Esophagus mucosa (tissue), 1 donor: ENCODE measurements at regions not wholly inside any gene's neighbourhood (a gene's known extent, or its start where the extent isn't known, plus 50 kb on each side); places are given as distances from the start of the nearest gene placed in this dataset.

Source experiments
- ATAC-seq: fragments of 200-7000 bp; cut with Tn5 transposase; one replicate; pipeline ENCODE4 v1.9.1; 2020
- donor health status: DM: yes; HTN: yes; CAD: no.

DNA sequence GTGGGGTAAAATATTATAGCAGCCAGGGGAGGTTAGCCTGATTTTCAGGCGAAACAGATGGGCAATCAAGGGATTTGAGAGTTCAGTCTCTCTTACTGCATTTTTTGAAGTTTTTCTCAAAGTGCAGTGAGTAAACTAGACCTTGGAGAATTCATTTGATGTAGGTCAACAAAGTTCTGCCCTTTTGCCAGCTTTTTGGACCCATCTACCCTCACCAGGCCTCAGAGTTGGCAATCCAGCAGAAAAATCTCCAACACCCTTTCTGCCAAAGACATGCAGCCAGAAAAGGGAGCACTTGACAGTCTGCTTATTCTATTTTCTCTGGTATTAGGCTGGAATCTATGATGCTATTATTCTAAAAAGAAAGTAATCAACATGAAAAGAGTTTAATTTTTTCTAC lies 162.2 kb upstream of the TOM1L1 start:
- no peak for ATAC-seq

DNA sequence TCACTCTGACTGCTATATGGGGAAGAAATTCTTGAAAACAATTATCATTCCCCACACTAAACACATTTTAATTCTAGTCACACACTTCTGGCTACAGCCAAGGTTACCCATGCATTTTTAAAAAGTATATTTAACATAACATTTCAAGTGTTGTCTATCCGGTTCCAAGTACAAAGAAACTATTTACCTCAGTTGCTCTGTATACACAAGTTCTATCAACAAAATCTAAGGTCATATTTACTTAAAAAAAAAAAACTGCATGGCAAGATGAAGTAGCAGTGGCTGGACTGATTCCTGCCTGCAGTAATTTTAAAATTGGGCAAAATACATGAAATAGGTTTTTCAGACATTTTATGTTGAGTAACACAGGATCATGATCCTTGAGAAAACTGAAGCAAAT lies 155.9 kb upstream of the TOM1L1 start:
- no peak for ATAC-seq

DNA sequence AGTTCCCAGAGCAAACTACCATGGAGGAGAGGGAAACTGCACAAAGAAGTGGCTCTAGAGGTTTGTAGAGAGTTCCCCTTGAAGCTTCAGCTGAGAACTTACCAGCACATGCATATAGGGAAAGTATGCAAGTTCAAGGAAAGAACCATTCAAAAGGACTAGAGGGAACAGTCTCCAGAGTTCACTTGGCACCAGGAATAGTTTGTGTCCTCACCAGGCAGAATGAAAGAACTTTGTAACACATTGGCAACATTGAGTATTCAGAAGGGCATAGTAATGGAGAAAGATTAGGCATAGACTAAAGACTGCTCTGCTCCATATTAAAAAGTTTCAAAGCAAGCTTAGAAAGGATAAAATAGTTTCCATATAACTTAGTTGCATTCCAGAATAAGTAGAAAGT lies 155.4 kb upstream of the TOM1L1 start:
- no peak for ATAC-seq

DNA sequence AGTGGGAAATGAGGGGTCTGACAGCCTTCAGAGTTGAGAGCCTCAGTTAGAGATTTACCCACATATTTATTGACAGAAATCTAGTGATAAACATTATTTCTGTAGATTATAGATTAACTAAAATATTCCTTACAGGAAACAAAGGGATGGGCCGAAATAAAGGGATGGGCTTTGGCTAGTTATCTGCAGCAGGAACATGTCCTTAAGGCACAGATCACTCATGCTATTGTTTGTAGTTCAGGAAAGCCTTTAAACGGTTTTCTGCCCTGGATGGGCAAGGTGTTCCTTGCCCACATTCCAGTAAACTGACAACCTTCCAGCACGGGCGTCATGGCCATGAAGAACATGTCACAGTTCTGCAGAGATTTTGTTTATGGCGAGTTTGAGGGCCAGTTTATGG lies 154.8 kb upstream of the TOM1L1 start:
- ATAC-seq: no peak

DNA sequence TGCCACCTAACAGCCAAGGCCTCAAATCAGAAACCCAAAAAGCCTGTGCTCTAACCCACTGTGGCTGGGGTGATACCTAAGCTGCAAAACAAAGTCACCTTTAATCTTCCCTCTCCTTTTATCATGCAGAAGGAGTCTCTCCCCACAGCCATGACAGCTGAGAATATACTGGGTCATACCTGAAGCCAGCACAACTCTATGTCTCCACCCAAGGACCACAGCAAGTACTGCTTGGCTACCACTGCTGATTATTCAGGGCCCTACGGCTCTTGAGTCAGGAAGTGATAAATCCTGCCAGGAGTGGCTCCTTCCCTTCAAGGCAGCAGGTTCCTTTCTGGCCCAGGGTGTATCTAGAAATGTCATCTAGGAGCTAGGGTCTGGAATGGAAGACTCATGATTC lies 151.5 kb upstream of the TOM1L1 start:
- no peak for ATAC-seq

DNA sequence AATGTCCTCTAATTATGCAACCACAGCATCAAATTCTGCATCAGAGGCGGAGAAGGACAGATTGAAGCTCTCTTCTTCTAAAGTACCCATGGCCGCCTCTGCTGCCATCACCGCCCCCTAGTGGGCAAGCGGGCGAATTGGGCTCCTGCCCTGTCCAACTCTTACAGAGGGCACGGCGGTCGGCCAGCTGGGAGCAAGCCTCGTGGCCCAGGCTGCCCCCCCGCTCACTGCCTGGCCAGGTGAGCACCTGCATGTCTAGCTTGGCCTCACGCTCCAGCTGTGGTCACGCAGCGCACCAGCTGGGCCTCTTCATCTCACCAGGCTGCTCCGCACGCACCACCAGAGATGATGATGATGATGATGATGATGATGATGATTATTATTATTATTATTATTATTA lies 146.1 kb upstream of the TOM1L1 start:
- ATAC-seq: no peak

DNA sequence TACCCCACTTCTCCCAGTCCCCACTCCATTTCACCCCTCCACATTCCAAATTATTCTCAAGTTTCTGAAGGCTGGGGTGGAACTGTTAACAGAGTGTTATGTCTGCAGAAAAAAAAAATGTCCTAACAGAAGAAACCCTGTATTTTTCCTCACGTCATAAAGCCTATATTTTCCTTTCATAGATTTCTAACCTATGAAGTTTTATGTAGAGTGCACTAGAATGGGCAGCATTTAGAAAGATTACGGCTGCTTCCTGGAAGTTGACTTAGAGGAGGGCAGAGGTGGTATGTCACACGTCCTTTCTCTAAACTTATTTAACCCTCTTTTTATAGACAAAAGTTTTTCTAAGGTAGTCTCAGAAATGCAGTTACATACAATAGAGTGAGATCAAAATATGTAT lies 139.8 kb upstream of the TOM1L1 start:
- ATAC-seq: no peak

DNA sequence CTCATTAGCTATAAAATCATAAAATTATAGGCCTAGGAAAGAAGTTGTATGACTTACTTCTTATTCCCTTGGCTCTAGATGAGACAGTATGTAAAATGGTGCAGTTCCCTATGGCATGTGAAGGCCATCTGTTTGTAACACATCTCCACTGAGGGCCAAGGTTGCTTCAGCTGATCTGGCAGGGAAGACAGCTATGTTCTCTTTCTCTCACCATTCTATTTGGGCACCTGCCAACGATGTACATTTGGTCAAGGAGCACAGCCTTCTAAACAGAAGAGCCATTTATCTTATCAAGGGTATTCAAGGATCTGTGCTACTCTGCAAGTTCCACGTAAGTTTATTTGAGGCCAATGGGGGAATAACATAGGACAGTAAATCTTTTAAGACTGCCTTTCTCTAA lies 129.8 kb upstream of the TOM1L1 start:
- ATAC-seq: no peak

DNA sequence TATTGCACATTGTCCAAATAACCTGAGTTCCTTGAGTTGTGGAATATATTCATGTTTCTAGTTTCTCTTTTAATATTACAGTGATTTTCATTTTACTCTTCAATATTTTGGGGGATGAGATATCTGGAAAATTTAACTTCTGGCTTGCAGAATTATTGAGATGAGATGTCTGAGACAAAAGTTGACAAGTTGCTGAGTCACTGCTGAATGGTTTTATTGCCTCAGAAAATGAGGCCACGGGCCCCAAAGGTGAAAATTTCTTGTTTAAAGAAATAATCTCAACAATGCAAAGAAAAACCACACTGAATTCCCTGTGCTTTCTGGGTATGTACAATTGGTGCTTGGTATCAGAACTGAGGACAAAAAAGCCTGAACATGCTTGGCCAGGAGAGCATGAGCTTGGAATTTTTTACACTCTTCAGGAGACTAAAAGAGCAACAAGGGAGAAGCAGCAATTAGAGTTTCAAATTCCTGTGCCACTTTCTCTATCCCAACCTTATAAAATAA lies 129.2 kb upstream of the TOM1L1 start:
- no peak for ATAC-seq

DNA sequence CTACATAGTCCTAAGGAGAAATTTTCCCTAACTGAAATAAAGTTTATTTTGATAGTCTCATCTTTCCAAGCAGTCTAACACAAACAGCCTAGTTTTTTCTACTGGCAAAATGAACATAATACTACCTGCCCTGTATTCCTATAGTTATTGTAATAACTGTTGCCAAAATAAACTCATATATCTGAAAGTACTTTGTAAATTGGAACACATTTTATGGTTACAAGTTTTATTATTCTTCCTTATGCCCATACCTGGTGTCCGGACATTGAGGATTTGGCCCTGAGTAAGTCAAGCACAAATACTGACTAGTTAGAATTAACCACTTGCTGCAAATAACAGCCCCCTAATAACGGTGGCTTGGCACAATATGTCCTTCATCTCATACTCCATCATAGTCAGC lies 120.4 kb upstream of the TOM1L1 start:
- no peak for ATAC-seq

DNA sequence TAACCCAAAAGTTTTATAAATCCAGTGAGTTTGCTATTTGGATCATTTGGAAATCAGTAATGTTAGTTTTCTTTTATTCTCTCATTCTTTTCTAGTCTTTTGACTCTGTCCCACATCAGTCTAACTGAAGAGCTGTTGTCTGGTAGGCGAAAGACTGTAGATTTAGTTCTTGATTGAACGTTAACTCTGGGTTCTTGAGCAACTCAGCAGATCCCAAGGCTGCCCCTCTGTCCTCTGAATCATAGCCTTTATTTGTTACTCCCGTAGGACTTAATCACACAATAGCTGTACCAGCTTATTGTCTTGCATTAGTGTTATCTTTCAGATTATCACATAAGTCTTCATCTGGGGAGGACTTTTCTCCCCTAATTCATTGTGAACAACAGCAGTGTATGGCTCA lies 119.3 kb upstream of the TOM1L1 start:
- ATAC-seq: no peak

DNA sequence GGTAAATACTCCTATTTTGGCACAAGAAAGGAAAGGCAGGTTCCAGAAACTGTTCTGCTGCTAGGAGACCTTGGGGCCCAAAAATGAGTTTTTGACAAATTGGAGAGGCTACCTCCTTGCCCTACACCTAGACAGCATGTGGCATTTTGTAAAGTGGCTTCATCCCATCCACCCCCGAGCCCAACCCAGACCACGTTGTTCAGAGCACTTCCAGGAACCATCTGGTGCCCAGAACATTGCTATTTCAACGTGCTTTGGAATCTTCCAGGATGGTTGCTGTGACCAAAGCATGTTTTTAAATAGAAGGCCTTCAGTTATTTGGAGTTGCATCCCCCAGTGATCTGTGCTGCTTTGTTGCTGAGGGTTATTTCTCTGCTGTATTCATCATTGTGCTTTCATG lies 116.3 kb upstream of the TOM1L1 start:
- no peak for ATAC-seq

DNA sequence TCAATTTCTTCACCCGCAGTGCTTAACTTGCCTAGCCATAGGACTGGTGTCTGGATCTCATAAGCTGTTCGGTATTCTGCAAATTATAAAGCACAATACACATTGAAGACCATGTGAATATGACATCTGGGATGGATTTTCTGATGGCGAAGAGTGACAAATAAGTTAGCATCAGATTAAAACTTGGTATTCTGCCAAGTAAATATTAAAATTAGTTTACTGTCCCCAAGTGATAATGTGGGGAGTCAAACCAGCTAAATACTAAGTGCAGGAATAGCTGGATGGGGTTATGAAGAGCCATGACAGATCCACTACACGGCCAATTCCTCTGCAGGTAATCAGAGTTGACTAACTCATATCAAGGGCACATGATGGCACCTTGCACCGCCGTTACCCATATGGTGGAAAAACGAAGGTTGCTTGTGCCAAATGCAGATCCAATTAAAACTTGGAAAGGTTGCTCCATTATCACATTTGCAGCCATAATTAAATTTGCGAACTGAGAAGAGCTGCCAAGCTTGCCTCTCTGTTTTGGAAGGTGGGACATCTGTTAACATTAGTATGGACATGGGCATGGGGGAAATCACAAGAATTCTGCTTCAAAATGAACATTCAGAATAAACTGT lies 114.9 kb upstream of the TOM1L1 start:
- no peak for ATAC-seq

DNA sequence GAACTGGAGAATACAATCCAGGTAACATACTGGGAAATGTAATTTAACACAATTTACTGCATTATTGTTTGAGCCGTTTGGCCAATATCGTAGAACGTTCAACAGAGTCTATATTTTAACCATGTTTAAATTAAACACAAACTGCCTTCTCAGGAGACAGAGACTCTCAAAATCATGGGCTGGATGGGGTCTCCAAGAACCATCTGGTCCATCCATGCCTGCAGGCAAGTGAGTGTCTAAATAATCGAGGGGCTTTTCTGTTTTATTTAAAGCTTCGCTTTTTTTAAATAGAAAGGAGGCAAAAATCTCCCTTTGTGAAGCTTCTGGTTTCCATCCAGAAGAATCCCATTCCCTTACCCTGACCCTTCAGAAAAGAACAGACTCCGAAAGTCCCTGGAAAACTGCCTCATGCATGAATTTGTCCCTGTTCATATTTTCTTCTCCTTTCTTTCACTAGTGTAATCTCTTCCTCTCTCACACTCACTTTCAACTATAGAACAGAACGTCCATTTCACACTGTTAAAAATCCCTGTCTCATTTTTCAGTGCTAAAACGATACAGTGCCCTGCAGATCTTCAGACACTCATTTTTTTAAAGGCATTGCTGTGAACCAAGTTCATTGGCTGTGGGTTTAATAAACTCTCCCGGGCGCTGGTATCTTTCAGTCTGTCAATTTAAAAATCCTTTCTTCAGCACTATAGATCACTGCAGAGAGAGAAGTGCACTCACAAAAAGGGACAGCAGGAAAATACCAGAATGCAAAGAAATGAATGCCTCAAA lies 111.4 kb upstream of the TOM1L1 start:
- ATAC-seq: no peak

DNA sequence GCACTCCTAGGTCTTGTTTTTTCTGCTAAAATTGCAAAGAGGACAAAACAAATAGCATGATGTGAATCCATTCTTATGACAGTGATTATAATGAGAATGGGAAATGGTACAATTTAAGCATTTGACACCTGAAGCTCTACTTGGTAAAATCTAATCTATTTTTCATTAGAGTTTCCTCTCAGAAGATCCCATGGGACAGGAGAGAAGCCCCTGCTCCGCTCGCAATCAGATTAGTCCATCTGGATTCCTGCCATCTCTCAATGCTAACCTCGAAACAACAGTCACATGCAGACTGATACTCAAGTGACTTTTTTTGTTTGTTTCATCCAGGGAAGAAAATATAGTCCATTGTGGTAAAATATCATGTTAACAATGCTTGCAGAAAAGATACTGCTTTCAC lies 107.4 kb upstream of the TOM1L1 start:
- no peak for ATAC-seq

DNA sequence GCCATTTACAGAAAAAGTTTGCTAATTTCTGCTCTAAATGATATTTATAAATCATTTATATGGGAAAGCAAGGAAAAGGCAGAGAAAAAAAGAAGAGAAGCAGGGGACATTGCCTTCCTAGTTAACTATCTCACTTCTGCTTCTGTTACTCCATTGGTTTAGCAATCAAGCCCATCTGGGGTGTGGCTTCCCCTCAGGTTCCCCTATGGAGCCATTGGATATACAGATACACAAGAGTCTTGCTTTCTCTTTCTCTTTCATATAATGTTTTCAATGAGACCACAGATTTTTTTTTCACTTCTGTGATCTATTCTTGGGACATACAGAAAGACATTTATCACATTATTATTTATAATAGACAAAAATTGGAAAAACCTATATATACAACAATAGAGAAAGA lies 105.6 kb upstream of the TOM1L1 start:
- no peak for ATAC-seq

DNA sequence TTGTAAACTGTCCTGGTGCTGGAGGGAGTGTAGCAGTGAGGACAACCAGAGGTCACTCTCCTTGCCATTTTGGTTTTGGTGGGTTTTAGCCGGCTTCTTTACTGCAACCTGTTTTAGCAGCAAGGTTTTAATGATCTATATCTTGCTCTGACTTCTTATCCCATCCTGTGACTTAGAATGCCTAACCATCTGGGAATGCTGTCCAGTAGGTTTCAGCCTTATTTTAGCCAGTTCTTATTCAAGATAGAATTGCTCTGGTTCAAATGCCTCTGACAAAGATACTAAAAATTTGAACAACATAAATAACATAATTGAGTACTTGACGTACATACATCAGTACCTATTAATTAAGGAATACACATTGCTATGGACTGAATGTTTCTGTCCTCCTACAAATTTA lies 93.3 kb upstream of the TOM1L1 start:
- ATAC-seq: no peak

DNA sequence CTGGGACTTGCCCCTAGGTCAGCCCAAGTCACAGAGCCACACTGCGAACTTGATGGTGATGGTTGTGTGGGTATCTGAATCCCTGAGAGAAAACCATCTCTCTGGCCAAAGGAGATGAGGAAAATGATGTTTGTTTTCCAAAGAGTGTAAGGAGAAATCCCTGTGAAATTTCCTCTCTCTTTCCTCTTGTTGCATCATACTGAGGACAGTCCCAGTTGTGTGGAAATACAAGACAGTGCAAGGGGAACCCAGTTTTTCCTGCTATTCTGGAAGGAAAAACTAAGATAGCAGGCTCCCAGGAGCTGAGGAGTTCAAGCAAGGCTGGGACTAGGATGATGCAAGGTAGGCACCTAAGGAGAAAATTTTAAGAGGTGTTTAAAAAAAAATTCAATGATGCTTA lies 86.8 kb upstream of the TOM1L1 start:
- no peak for ATAC-seq

DNA sequence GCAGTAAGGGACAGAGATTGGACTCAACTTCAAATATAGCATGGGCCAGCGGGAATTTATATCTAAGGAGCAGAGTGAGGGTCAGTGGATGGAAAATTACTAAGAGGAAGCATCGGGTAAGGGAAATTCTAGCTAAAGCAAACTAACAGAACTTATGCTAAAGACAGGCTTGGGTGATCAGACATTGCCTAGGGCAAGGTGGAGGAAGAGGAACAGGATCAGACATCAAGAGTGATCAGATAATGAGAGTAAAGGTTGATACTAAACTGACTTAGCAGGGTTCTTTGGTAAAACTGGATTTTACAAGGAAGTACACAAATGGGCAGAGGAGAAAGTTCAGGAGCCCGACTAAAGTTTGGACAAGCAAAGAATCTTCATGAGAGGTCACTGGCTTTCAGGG lies 86.3 kb upstream of the TOM1L1 start:
- ATAC-seq: no peak

DNA sequence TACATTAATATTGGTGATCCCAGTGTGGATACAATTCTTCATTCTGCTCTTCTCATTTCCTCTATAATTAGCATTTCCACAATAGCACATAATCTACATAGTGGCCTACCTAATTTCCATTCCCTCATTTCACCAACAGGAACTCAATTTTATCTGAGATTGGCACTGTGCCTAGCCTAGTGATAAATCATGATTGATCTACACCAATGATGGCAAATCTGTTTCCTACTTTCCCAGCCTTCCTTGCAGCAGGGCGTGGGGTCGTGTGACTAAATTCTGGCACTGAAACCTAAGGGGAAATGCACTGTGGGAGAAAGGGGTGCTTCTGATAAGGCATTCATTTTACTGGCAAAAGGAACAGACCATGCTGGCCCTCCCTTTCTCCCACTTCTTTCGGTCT lies 66.6 kb upstream of the TOM1L1 start:
- no peak for ATAC-seq

DNA sequence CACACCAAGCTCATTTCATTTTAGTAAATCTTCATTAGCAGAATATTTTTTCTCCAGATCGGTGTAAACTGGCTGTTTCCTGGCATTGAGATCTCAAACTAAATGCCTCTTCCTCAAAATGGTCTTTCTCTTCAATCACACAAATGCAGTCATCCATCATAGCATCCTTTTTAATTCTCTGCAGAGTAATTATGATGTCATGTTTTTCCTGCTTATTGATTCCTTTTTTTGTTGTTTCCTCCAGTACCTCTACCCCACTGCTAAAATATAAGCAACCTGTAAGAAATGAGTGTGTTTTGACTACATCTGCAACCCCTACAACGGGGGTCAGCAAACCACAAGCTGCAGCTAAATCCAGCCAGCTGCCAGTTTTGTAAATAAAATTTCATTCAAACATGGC lies 65.6 kb upstream of the TOM1L1 start:
- no peak for ATAC-seq

DNA sequence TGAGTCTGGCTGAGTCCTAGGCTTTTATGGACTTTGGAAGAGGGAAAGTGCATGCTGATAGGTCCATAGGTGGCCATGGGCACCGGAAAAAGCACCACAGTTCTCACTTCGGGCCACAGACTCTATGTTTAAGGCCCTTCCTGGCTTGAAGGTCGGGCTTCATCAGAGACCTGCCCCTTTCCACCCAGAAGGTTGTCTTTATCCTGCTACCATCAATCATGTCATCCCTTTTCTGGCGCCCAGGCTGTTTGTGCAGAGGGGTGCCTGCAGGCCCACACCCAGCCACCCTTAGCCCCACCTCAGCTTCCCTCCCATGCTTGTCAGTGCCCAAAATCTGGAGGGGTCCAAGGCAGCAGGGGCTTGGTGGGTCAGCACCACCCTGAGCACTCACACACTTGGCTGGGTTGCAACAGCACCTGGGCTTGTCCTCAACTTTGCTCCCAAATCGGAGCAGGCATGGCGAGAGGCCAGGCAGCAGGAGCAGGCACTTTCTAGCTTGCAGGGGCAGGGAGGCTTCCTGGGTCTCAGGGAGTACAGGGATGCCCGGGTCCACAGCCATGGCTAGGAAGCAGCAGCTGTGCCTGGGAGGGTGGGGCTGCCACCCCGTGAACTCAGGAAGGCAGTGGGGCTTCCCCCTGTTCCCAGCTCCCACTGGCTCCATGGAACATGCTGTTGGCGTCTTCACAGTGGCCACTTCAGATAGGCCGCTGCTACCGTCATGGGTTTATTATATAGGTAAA lies 63.8 kb upstream of the TOM1L1 start:
- ATAC-seq: no peak

DNA sequence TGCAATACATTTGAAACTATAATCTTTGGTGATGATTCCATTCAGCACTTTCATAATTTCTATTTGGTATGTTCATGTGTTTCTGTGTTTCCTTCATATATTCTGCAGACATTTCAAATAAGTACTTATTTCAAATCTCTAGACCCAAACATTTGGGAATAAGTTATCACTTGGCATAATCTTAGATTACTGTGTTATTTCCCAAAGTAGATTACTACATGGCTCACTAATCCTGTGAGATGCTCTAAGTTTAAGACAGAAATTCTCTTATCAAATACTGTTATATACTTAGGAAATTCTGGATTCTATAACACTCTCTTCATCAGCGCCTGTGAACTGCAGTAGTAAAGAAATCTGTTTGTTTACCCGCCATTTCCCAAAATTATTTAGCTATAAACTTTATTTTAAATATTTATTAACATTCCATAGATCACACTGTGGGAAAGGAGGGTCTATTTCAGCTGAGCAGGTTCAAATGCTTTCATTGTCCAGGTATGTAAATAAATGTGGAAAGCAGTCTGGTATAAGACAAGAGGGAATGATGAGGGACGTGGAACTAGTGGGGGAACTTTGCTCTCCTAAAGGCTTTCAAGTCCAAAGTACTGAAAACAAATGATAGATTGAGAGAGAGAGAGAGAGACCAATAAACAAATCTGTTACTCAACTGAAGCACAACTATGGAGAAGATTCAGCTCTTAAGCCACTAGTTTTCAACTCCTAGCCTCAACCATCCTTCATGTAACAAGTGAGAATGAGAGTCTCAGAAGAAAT lies 61.8 kb upstream of the TOM1L1 start:
- ATAC-seq: no peak
